MM.1S (cell line): ENCODE measurements at regions not wholly inside any gene's neighbourhood (a gene's known extent, or its start where the extent isn't known, plus 50 kb on each side); places are given as distances from the start of the nearest gene placed in this dataset.

ENCODE experiments used
- DNase-seq: peaks from one replicate; pipeline ENCODE4 v3.0.0-alpha.2; 2015
- H2AFZ ChIP-seq: fragments of 300-600 bp; sonication (generic); 2 replicates; pipeline ENCODE4 v1.6.0; 2016; ENCODE audit warnings: antibody characterized with exemption, low read length
- H3F3A ChIP-seq: fragments of 300-600 bp; sonication (generic); 2 replicates; pipeline ENCODE4 v1.6.1; 2016; ENCODE audit warnings: mild to moderate bottlenecking, antibody characterized with exemption, low read length, moderate library complexity, mixed read lengths; ENCODE audit not compliant: insufficient read depth
- H3K27ac ChIP-seq: fragments of 300-600 bp; sonication (generic); 2 replicates; pipeline ENCODE4 v1.5.1; 2016; ENCODE audit warnings: mild to moderate bottlenecking, low read length
- H3K27me3 ChIP-seq: fragments of 300-600 bp; sonication (generic); replicated peaks from 2 replicates; pipeline ENCODE4 v1.6.0; 2016; ENCODE audit warnings: low read length; ENCODE audit not compliant: insufficient read depth
- H3K36me3 ChIP-seq: fragments of 300-600 bp; sonication (generic); replicated peaks from 2 replicates; pipeline ENCODE4 v1.6.1; 2016; ENCODE audit warnings: mild to moderate bottlenecking, low read length, mixed read lengths; ENCODE audit not compliant: insufficient read depth
- H3K4me1 ChIP-seq: fragments of 300-600 bp; sonication (generic); 2 replicates; pipeline ENCODE4 v1.6.1; 2016; ENCODE audit warnings: low read length, mixed read lengths
- H3K4me2 ChIP-seq: fragments of 300-600 bp; sonication (generic); 2 replicates; pipeline ENCODE4 v1.6.0; 2016; ENCODE audit warnings: low read depth, low read length
- H3K4me3 ChIP-seq: fragments of 300-600 bp; sonication (generic); 2 replicates; pipeline ENCODE4 v1.5.1; 2016; ENCODE audit warnings: low read length, mixed read lengths
- H3K79me2 ChIP-seq: fragments of 300-600 bp; sonication (generic); 2 replicates; pipeline ENCODE4 v1.6.1; 2016; ENCODE audit warnings: mixed run types, low read length, mixed read lengths
- H3K9ac ChIP-seq: fragments of 300-600 bp; sonication (generic); 2 replicates; pipeline ENCODE4 v1.6.1; 2016; ENCODE audit warnings: low read length, mixed read lengths
- H3K9me2 ChIP-seq: fragments of 300-600 bp; sonication (generic); replicated peaks from 2 replicates; pipeline ENCODE4 v1.6.1; 2016; ENCODE audit warnings: mild to moderate bottlenecking, low read length, mixed read lengths; ENCODE audit not compliant: insufficient read depth
- H3K9me3 ChIP-seq: fragments of 300-600 bp; sonication (generic); replicated peaks from 2 replicates; pipeline ENCODE4 v1.6.1; 2016; ENCODE audit warnings: mild to moderate bottlenecking, low read length, mixed read lengths; ENCODE audit not compliant: insufficient read depth
- H4K20me1 ChIP-seq: fragments of 300-600 bp; sonication (generic); 2 replicates; pipeline ENCODE4 v1.6.1; 2016; ENCODE audit warnings: mild to moderate bottlenecking, low read length, moderate library complexity, mixed read lengths; ENCODE audit not compliant: insufficient read depth
- EZH2 ChIP-seq: fragments of 300-600 bp; sonication (generic); optimal IDR thresholded peaks from 2 replicates; pipeline ENCODE3; 2017; ENCODE audit warnings: low read depth, mild to moderate bottlenecking, antibody characterized with exemption, low read length, mixed read lengths
- EZH2phosphoT487 ChIP-seq: fragments of 300-600 bp; sonication (generic); IDR thresholded peaks from 2 replicates; pipeline ENCODE4 v1.6.1; 2018; ENCODE audit warnings: antibody characterized with exemption, low read length
- TF ChIP-seq, protein P1 (sequence below): fragments of 300-600 bp; sonication (generic); IDR thresholded peaks from 2 replicates; pipeline ENCODE4 v1.5.1; 2016; ENCODE audit warnings: antibody characterized with exemption, low read length, mixed read lengths

DNA sequence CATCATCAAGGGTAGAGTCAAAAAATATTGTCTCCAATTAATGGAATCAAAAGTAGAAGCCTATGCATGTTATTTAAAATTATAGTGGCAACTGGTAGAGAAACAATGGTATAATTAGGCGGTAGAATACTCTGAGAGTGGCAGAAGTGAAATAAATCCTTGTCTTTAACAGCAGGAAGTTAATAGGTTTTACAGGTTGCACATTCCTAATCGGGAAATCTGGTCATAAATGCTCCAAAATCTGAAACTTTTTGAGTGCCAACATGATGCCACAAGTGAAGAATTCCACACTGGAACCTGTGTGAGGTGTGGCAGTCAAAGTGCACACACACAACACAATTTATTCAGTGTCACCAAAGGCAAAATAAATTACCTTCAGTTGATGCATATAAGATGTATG lies 433.4 kb downstream of the TAF11L14 start:
- Histone ChIP-seq H3K4me2 (no peak overlapping the region), H2AFZ (no peak overlapping the region), H3K9me2 (no peaks in the 10 kb centered on the region), H3K9me3 (no peaks in the 10 kb centered on the region), H3K4me3 (no peak overlapping the region), H3F3A (no peaks in the 10 kb centered on the region), H3K79me2 (no peaks in the 10 kb centered on the region), H3K4me1 (no peaks in the 10 kb centered on the region), H3K9ac (no peak overlapping the region), H4K20me1 (no peaks in the 10 kb centered on the region), H3K36me3 (no peaks in the 10 kb centered on the region), H3K27me3 (no peaks in the 10 kb centered on the region), H3K27ac (no peak overlapping the region)
- TF ChIP-seq, protein P1, sequence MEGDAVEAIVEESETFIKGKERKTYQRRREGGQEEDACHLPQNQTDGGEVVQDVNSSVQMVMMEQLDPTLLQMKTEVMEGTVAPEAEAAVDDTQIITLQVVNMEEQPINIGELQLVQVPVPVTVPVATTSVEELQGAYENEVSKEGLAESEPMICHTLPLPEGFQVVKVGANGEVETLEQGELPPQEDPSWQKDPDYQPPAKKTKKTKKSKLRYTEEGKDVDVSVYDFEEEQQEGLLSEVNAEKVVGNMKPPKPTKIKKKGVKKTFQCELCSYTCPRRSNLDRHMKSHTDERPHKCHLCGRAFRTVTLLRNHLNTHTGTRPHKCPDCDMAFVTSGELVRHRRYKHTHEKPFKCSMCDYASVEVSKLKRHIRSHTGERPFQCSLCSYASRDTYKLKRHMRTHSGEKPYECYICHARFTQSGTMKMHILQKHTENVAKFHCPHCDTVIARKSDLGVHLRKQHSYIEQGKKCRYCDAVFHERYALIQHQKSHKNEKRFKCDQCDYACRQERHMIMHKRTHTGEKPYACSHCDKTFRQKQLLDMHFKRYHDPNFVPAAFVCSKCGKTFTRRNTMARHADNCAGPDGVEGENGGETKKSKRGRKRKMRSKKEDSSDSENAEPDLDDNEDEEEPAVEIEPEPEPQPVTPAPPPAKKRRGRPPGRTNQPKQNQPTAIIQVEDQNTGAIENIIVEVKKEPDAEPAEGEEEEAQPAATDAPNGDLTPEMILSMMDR = no peak
- TF ChIP-seq EZH2phosphoT487 = no peak
- no peak for TF ChIP-seq EZH2
- DNase-seq = no peak

DNA sequence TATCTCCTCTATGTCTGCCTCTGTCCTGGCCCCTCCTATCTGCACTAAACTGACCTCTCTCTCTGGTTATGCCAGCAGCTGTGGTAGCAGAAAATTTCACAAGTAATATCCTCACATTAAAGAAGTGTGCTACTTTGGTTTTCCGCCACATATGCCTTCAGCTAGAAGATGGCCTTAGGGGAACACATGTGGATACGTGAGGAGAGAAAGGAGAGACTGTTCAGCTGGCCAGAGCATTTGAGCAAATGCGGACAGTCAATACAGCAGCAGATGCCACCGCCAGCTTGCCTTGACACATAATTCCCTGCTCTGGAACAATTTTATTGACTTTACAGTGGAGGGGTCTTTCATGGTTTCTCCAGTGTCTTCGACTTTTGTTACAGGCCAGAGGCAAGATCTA lies 434.6 kb downstream of the TAF11L14 start:
- Histone ChIP-seq H3K4me2 (no peak overlapping the region), H3K9me2 (no peaks in the 10 kb centered on the region), H3K4me3 (no peak overlapping the region), H3K36me3 (no peaks in the 10 kb centered on the region), H3K79me2 (no peaks in the 10 kb centered on the region), H4K20me1 (no peaks in the 10 kb centered on the region), H3K27me3 (no peaks in the 10 kb centered on the region), H3K27ac (no peak overlapping the region), H2AFZ (no peak overlapping the region), H3K9ac (no peak overlapping the region), H3K9me3 (no peaks in the 10 kb centered on the region), H3F3A (no peaks in the 10 kb centered on the region), H3K4me1 (no peaks in the 10 kb centered on the region)
- TF ChIP-seq EZH2phosphoT487 (no peak), EZH2 (no peak)
- TF ChIP-seq, protein P1 = no peak
- DNase-seq = no peak

DNA sequence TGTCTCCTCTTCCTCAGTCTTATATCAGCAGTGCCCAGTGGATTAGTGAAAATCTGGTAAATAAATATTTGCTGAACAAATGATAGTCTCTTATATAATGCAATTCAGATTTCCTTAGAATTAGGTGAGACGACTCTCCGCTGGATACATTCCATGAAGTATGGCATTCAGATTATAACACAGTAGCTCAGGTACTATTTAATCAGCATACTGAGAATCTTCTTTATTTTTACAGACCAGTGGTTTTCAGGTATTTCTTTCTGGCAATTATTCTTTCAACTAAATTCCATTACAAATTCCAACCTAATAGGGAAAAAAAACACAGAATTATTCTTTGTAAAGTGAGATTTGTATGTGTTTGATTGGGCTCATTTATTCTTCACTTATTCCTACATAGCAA lies 435.5 kb downstream of the TAF11L14 start:
- TF ChIP-seq, protein P1 = no peak
- no peak for TF ChIP-seq EZH2
- Histone ChIP-seq H3K4me2 (no peak overlapping the region), H2AFZ (no peak overlapping the region), H4K20me1 (no peaks in the 10 kb centered on the region), H3K9me2 (no peaks in the 10 kb centered on the region), H3K9ac (no peak overlapping the region), H3K4me3 (no peak overlapping the region), H3K27me3 (no peaks in the 10 kb centered on the region), H3K36me3 (no peaks in the 10 kb centered on the region), H3K9me3 (no peaks in the 10 kb centered on the region), H3K27ac (no peak overlapping the region), H3F3A (no peaks in the 10 kb centered on the region), H3K4me1 (no peaks in the 10 kb centered on the region), H3K79me2 (no peaks in the 10 kb centered on the region)
- no peak for DNase-seq

DNA sequence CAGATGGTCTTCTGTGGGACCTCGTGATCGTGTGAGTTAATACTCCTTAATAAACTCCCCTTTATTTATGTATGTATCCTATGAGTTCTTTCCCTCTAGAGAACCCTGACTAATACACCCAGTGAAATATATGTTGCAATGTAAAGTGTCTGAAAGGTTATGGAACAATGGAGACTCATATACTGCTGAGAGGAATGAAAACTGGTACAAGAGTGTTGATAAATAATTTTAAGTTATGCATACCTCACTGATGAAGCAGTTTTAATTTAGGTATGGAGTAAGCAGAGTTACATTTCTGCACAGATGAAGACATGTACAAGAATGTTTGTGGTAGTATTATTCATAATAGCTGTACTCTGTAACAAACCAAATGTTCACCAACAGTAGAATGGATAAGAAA lies 438.3 kb downstream of the TAF11L14 start:
- no peaks in the 10 kb centered on the region for H3K36me3 ChIP-seq
- H3K4me3 ChIP-seq = no peak overlapping the region
- no peaks in the 10 kb centered on the region for H3K9me3 ChIP-seq
- no peak for TF ChIP-seq EZH2phosphoT487
- no peak for TF ChIP-seq EZH2
- TF ChIP-seq, protein P1 = no peak
- no peaks in the 10 kb centered on the region for H3K79me2 ChIP-seq
- no peaks in the 10 kb centered on the region for H3K9me2 ChIP-seq
- H3K4me1 ChIP-seq = no peaks in the 10 kb centered on the region
- no peak for DNase-seq
- H3F3A ChIP-seq = no peaks in the 10 kb centered on the region
- H3K27ac ChIP-seq = no peak overlapping the region
- no peak overlapping the region for H2AFZ ChIP-seq
- H3K4me2 ChIP-seq = no peak overlapping the region
- no peak overlapping the region for H3K9ac ChIP-seq
- H4K20me1 ChIP-seq = no peaks in the 10 kb centered on the region
- H3K27me3 ChIP-seq = no peaks in the 10 kb centered on the region
